ENCODE measurements at regions not wholly inside any gene's neighbourhood (a gene's known extent, or its start where the extent isn't known, plus 50 kb on each side); places are given as distances from the start of the nearest gene placed in this dataset.

GRCh38 chr6:22476811-22477390 is 92.5 kb upstream of the HDGFL1 start:
- no peak overlapping the region for H3K4me3 ChIP-seq
- no peak for DNase-seq (ENCODE audit: low spot score)
- TF ChIP-seq CTCF (IDR thresholded peaks at IDR 0.05): no peak
- no peaks in the 10 kb centered on the region for H3K9me3 ChIP-seq
- H3K27me3 ChIP-seq (replicated peaks; ENCODE audit: insufficient read depth): no peaks in the 10 kb centered on the region
- no peak for ATAC-seq (ENCODE audit: insufficient number of reproducible peaks, low FRiP score, low read depth)
- H3K4me1 ChIP-seq (ENCODE audit: control insufficient read depth in 1 of 2, low read depth in 2 of 2): peaks cover 0 to 9% of the 10 kb centered on the region in 2 donors
- H3K36me3 ChIP-seq: no peaks in the 10 kb centered on the region
- H3K27ac ChIP-seq: no peak overlapping the region

- Histone ChIP-seq H3K4me1 (ENCODE audit: control insufficient read depth in 1 of 2, low read depth in 2 of 2) (peaks cover 3 to 8% of the 10 kb centered on the region in 2 donors), H3K27me3 (replicated peaks; ENCODE audit: insufficient read depth) (no peaks in the 10 kb centered on the region), H3K4me3 (no peak overlapping the region), H3K27ac (no peak overlapping the region), H3K36me3 (no peaks in the 10 kb centered on the region), H3K9me3 (no peaks in the 10 kb centered on the region)
- DNase-seq (ENCODE audit: low spot score): no peak
- TF ChIP-seq CTCF (IDR thresholded peaks at IDR 0.05): no peak
- ATAC-seq (ENCODE audit: insufficient number of reproducible peaks, low FRiP score, low read depth): no peak
Measured at GRCh38 chr6:22497276-22497675, 72.1 kb upstream of the HDGFL1 start.

- H3K4me3 ChIP-seq: no peak overlapping the region
- no peak for ATAC-seq (ENCODE audit: insufficient number of reproducible peaks, low FRiP score, low read depth)
- peaks cover 3 to 8% of the 10 kb centered on the region in 2 donors for H3K4me1 ChIP-seq (ENCODE audit: control insufficient read depth in 1 of 2, low read depth in 2 of 2)
- no peak overlapping the region for H3K27ac ChIP-seq
- no peaks in the 10 kb centered on the region for H3K9me3 ChIP-seq
- H3K27me3 ChIP-seq (replicated peaks; ENCODE audit: insufficient read depth): no peaks in the 10 kb centered on the region
- DNase-seq (ENCODE audit: low spot score): no peak
- no peak for TF ChIP-seq CTCF (IDR thresholded peaks at IDR 0.05)
- H3K36me3 ChIP-seq: no peaks in the 10 kb centered on the region
Measured at GRCh38 chr6:22499815-22500214, 69.6 kb upstream of the HDGFL1 start.

- H3K4me3 ChIP-seq: no peak overlapping the region
- peaks cover 0 to 19% of the 10 kb centered on the region in 2 donors for H3K4me1 ChIP-seq (ENCODE audit: control insufficient read depth in 1 of 2, low read depth in 2 of 2)
- TF ChIP-seq CTCF (IDR thresholded peaks at IDR 0.05): no peak
- ATAC-seq (ENCODE audit: insufficient number of reproducible peaks, low FRiP score, low read depth) (no peak), DNase-seq (ENCODE audit: low spot score) (no peak)
- no peaks in the 10 kb centered on the region for H3K9me3 ChIP-seq
- no peaks in the 10 kb centered on the region for H3K27me3 ChIP-seq (replicated peaks; ENCODE audit: insufficient read depth)
- H3K27ac ChIP-seq: no peak overlapping the region
- no peaks in the 10 kb centered on the region for H3K36me3 ChIP-seq
Measured at GRCh38 chr6:22506496-22506895, 62.9 kb upstream of the HDGFL1 start.

GRCh38 chr6:22512686-22513427 is 56.5 kb upstream of the HDGFL1 start:
- Histone ChIP-seq H3K36me3 (no peaks in the 10 kb centered on the region), H3K27ac (no peak overlapping the region), H3K9me3 (no peaks in the 10 kb centered on the region), H3K4me1 (ENCODE audit: control insufficient read depth in 1 of 2, low read depth in 2 of 2) (no peaks in the 10 kb centered on the region), H3K4me3 (no peak overlapping the region), H3K27me3 (replicated peaks; ENCODE audit: insufficient read depth) (no peaks in the 10 kb centered on the region)
- ATAC-seq (ENCODE audit: insufficient number of reproducible peaks, low FRiP score, low read depth) (no peak), DNase-seq (ENCODE audit: low spot score) (no peak)
- no peak for TF ChIP-seq CTCF (IDR thresholded peaks at IDR 0.05)

Measured in thoracic aorta (tissue), 2 donors.